Stomach smooth muscle (tissue), 2 donors: ENCODE measurements at regions not wholly inside any gene's neighbourhood (a gene's known extent, or its start where the extent isn't known, plus 50 kb on each side); places are given as distances from the start of the nearest gene placed in this dataset.

Experiments used
- H3K27ac ChIP-seq: one replicate; pipeline ENCODE4 v1.7.0; 2013; ENCODE audit warnings: mild to moderate bottlenecking, low read length, inconsistent platforms
- H3K27me3 ChIP-seq, 2 donors: one replicate each; pipeline ENCODE4 v1.7.0; 2013; ENCODE audit warnings: low read length in 2 of 2; ENCODE audit not compliant: insufficient read depth in 2 of 2, control insufficient read depth in 1 of 2
- H3K36me3 ChIP-seq, 2 donors: one replicate each; pipeline ENCODE4 v1.7.0; 2013; ENCODE audit warnings: low read length in 2 of 2; ENCODE audit not compliant: control insufficient read depth in 2 of 2, insufficient read depth in 2 of 2
- H3K4me1 ChIP-seq: one replicate; pipeline ENCODE4 v1.7.0; 2013; ENCODE audit warnings: low read length; ENCODE audit not compliant: control insufficient read depth, insufficient read depth
- H3K4me3 ChIP-seq, 2 donors: one replicate each; pipeline ENCODE4 v1.7.0; 2013; ENCODE audit warnings: low read length in 2 of 2
- H3K9ac ChIP-seq, 2 donors: one replicate each; pipeline ENCODE4 v1.7.0; 2013; ENCODE audit warnings: low read length in 2 of 2, mild to moderate bottlenecking in 1 of 2
- H3K9me3 ChIP-seq, 2 donors: one replicate each; pipeline ENCODE4 v1.7.0; 2013; ENCODE audit warnings: low read length in 2 of 2; ENCODE audit not compliant: control insufficient read depth in 2 of 2
- donor health status: healthy.
- donor health status: Pancreatic carcinoma.

- no peaks in the 10 kb centered on the region for H3K27me3 ChIP-seq
- H3K36me3 ChIP-seq, result no peaks in the 10 kb centered on the region
- H3K4me1 ChIP-seq, result peaks cover 15% of the 10 kb centered on the region
- no peak overlapping the region for H3K9ac ChIP-seq
- H3K9me3 ChIP-seq, result no peaks in the 10 kb centered on the region
- H3K4me3 ChIP-seq, result no peak overlapping the region
- H3K27ac ChIP-seq, result no peak overlapping the region
These were observed 76.0 kb upstream of the FAM20C start for GRCh38 chr7:116188-116981.

- Histone ChIP-seq H3K36me3 (no peaks in the 10 kb centered on the region), H3K9me3 (no peaks in the 10 kb centered on the region), H3K4me3 (no peak overlapping the region), H3K27me3 (no peaks in the 10 kb centered on the region), H3K9ac (no peak overlapping the region), H3K4me1 (peaks cover 15% of the 10 kb centered on the region), H3K27ac (no peak overlapping the region)
These were observed 74.3 kb upstream of the FAM20C start for GRCh38 chr7:117836-118614.

GRCh38 chr7:118615-119391 is 73.6 kb upstream of the FAM20C start:
- Histone ChIP-seq H3K4me3 (no peak overlapping the region), H3K9ac (no peak overlapping the region), H3K9me3 (no peaks in the 10 kb centered on the region), H3K27me3 (no peaks in the 10 kb centered on the region), H3K4me1 (peaks cover 15% of the 10 kb centered on the region), H3K36me3 (no peaks in the 10 kb centered on the region), H3K27ac (no peak overlapping the region)

DNA sequence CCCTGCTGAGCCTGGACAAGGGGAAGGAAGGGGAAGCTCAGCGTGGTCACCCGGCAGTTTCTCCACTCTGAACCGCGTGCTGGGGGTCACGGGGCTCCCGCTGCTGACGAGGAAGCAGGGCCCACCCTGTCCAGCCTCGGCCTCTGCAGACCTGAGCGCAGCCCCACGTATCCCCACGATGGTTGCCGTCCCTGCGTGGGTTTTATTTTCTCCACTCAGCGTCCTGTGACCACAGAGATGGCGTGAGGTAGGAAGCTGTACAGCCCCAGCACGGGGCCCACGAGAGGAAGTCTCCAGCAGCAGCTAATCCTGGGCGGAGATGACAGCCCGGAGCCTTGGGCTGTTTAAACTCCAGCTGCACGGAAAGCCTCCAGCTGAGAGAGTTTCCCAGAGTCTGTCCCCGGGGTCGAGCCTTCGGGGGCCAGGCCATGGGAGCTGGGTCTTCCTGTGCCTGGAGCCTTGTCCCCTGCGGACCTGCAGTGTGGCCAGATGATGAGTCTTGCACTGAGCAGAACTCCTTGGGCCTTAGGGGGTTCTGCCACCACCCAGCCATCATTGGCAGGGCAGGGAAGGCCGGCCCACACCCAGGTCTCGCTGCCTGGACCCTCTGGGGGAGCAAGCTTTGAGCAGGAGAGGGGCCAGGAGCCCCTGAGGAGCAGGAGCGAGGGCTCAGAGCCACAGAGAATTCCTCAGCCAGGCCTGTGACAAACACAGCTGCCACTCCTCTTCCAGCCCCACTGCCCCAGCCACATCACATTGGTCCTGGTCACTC is 72.8 kb upstream of the FAM20C start:
- H3K4me1 ChIP-seq, result peaks cover 17% of the 10 kb centered on the region
- no peak overlapping the region for H3K27ac ChIP-seq
- no peaks in the 10 kb centered on the region for H3K36me3 ChIP-seq
- no peaks in the 10 kb centered on the region for H3K9me3 ChIP-seq
- no peak overlapping the region for H3K4me3 ChIP-seq
- no peaks in the 10 kb centered on the region for H3K27me3 ChIP-seq
- H3K9ac ChIP-seq, result no peak overlapping the region

GRCh38 chr7:120164-120991 is 72.0 kb upstream of the FAM20C start:
- Histone ChIP-seq H3K9ac (no peak overlapping the region), H3K36me3 (no peaks in the 10 kb centered on the region), H3K4me1 (peaks cover 20% of the 10 kb centered on the region), H3K27ac (no peak overlapping the region), H3K27me3 (no peaks in the 10 kb centered on the region), H3K9me3 (no peaks in the 10 kb centered on the region), H3K4me3 (no peak overlapping the region)

DNA sequence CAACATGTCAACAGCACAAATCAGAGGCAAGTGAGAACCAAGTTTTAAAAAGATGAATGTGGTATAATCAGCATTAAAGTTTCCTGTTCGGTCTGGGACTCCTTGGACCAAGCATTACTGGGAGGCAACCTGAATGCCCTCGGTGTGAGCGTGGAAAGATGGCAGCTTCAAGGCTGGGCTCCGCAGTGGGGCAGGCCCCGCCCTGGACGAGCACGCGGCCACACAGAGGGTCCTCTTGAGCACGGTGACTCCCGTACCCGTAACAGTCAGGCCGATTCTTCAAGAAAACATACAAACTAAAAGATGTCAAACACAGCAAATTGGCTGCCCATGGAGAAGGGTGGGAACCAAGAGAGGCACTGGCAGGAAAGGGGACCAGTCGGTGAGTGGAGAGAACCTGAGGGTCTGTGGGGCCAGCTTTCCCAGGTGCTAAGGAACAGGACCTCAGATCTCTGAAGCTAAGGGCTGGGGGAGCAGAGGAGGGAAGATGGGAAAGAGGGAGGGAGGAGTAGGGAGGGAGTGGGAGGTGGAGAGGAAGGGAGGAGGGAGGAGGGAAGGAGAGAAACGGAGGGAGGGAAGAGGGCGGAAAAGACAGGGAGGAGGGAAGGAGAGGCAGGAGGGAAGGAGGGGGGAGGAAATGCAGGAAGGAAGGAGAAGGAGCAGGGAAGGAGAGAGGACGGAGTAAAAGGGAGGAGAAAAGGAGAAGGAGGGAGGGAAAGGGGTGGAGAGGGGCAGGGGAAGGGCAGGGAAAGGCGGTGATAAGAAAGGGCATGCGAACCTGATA is 71.2 kb upstream of the FAM20C start:
- no peak overlapping the region for H3K4me3 ChIP-seq
- no peak overlapping the region for H3K27ac ChIP-seq
- H3K36me3 ChIP-seq, result no peaks in the 10 kb centered on the region
- no peak overlapping the region for H3K9ac ChIP-seq
- no peaks in the 10 kb centered on the region for H3K27me3 ChIP-seq
- no peaks in the 10 kb centered on the region for H3K9me3 ChIP-seq
- H3K4me1 ChIP-seq, result peaks cover 15% of the 10 kb centered on the region

DNA sequence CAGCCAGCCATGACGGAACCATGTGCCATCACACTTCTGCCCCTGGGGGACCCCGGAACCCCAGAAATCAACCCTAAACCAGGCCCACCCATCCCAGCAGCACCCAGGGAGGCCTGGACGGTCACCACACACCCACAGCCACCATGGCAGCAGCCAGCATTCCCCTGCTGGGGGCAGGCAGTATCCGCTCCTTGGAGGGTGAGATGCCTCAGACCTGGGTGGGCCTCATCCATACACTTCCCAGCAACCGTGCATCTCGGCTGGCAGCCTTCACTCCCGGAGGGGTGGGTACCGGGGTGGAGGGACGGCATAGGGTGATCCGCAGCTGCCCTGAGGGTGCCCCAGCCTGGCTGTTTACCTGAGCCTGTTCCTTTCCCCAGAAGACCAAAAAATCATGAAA is 69.1 kb upstream of the FAM20C start:
- Histone ChIP-seq H3K27ac (no peak overlapping the region), H3K9ac (no peak overlapping the region), H3K4me3 (no peak overlapping the region), H3K27me3 (no peaks in the 10 kb centered on the region), H3K36me3 (no peaks in the 10 kb centered on the region), H3K9me3 (no peaks in the 10 kb centered on the region), H3K4me1 (peaks cover 16% of the 10 kb centered on the region)

DNA sequence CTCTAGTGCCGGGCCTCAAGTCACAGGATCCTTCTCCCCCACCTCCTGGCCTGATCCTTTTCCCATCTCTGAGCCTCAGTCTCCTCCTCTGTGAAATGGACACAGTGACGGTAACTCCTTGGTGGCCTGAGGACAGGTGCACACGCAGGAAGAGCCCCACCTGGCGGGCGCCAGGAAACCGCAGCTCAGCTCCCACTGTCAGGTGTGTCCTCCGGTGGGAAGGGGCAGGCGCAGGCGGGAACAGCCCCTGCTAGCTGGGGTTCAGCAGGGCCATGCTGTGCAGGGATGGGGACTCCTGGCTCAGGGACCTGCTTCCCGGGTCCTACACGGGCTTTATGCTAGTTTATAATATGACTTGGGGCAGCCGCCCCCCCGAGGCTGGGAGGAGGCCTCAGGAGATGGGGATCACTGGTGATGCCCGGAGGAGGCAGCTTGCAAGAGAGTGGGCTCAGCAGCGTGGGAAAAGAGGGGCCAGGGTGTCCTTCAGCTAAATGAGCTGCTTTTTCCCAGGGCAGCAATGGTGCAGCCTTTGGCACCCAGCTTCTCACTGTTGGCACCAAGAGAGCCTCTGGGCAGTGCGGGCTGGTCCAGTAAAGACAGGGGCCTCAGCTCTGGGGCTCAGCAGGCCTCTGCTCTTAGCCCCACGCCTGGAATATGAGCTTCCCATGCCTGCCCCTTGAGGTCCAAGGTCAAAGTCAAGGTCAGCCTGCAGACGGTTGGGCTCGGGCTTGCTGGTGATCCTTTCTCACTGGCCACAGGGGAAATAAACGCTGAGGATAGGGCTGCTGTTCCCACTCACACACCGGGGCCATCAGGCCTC is 68.0 kb upstream of the FAM20C start:
- H3K36me3 ChIP-seq, result no peaks in the 10 kb centered on the region
- no peak overlapping the region for H3K27ac ChIP-seq
- no peaks in the 10 kb centered on the region for H3K9me3 ChIP-seq
- no peaks in the 10 kb centered on the region for H3K27me3 ChIP-seq
- no peak overlapping the region for H3K9ac ChIP-seq
- peaks cover 24% of the 10 kb centered on the region for H3K4me1 ChIP-seq
- no peak overlapping the region for H3K4me3 ChIP-seq

DNA sequence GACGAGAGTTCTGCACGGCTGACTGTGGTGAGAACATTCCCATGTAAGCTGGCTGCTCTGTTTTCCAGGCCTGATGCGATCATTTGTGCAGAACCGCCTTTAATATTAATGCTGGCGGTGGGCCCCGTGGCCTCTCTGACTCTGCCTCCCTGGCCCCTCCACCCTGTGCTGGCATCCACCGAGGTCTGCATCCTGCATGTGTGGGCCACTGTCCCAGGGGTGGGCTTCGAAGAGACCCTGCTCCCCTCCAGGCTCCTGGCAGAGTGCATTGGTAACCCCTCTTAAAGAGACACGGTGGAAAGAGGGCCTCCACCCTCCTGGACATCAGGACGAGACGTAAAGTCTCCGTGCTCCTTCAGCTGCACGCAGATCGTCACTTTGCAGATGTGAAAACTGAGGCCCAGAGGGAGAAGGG is 67.3 kb upstream of the FAM20C start:
- no peak overlapping the region for H3K4me3 ChIP-seq
- no peaks in the 10 kb centered on the region for H3K36me3 ChIP-seq
- H3K27ac ChIP-seq, result no peak overlapping the region
- no peaks in the 10 kb centered on the region for H3K27me3 ChIP-seq
- peaks cover 25% of the 10 kb centered on the region for H3K4me1 ChIP-seq
- H3K9ac ChIP-seq, result no peak overlapping the region
- no peaks in the 10 kb centered on the region for H3K9me3 ChIP-seq
